ENCODE measurements at regions not wholly inside any gene's neighbourhood (a gene's known extent, or its start where the extent isn't known, plus 50 kb on each side); places are given as distances from the start of the nearest gene placed in this dataset.

DNA sequence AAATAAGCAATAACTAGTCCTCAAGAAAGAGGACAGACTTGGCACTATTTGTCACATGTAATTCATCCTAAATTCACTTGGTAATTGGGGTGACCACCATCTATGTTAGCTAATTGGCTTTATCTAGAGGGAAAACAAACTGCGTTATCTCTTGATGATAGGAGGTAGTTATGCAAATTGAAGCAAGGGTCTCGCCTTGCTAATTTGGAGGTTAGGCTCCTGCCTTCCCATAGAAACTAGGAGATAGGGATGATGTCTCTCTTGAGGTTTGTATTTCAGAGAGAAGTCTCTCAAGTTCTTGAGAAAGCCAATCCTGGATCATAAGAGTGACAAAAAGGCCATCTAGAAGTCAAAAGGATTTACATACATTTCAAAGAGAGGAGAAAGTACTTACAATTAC lies 179.9 kb downstream of the SLITRK6 start:
- TF ChIP-seq, protein P1, sequence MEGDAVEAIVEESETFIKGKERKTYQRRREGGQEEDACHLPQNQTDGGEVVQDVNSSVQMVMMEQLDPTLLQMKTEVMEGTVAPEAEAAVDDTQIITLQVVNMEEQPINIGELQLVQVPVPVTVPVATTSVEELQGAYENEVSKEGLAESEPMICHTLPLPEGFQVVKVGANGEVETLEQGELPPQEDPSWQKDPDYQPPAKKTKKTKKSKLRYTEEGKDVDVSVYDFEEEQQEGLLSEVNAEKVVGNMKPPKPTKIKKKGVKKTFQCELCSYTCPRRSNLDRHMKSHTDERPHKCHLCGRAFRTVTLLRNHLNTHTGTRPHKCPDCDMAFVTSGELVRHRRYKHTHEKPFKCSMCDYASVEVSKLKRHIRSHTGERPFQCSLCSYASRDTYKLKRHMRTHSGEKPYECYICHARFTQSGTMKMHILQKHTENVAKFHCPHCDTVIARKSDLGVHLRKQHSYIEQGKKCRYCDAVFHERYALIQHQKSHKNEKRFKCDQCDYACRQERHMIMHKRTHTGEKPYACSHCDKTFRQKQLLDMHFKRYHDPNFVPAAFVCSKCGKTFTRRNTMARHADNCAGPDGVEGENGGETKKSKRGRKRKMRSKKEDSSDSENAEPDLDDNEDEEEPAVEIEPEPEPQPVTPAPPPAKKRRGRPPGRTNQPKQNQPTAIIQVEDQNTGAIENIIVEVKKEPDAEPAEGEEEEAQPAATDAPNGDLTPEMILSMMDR (IDR thresholded peaks at IDR 0.05; ENCODE audit: borderline replicate concordance, extremely low read depth, low read length, poor library complexity, severe bottlenecking) = no peak
- no peak for TF ChIP-seq EZH2 (IDR thresholded peaks at IDR 0.05; ENCODE audit: borderline replicate concordance, low read depth, low read length, severe bottlenecking)
